ENCODE measurements at regions not wholly inside any gene's neighbourhood (a gene's known extent, or its start where the extent isn't known, plus 50 kb on each side); places are given as distances from the start of the nearest gene placed in this dataset.

- TF ChIP-seq POLR2AphosphoS5 (IDR thresholded peaks at IDR 0.05; ENCODE audit: low read depth, low read length) (no peak), TAF1 (IDR thresholded peaks at IDR 0.05; ENCODE audit: borderline replicate concordance, insufficient read depth, low read length) (no peak), REST (IDR thresholded peaks at IDR 0.05; ENCODE audit: insufficient read depth in 1 of 2, low read depth in 2 of 2, low read length in 2 of 2) (no peak), SIN3A (IDR thresholded peaks at IDR 0.05; ENCODE audit: borderline replicate concordance, insufficient read depth, low read length) (no peak), FOXP2 (optimal IDR thresholded peaks at IDR 0.05; ENCODE audit: borderline replicate concordance, extremely low read depth, extremely low read length, insufficient read depth) (no peak)
Observed at GRCh38 chr22:27628341-27628740, 173.2 kb downstream of the MN1 start.

Measured in PFSK-1 (cell line).